ENCODE measurements at regions not wholly inside any gene's neighbourhood (a gene's known extent, or its start where the extent isn't known, plus 50 kb on each side); places are given as distances from the start of the nearest gene placed in this dataset.

DNA sequence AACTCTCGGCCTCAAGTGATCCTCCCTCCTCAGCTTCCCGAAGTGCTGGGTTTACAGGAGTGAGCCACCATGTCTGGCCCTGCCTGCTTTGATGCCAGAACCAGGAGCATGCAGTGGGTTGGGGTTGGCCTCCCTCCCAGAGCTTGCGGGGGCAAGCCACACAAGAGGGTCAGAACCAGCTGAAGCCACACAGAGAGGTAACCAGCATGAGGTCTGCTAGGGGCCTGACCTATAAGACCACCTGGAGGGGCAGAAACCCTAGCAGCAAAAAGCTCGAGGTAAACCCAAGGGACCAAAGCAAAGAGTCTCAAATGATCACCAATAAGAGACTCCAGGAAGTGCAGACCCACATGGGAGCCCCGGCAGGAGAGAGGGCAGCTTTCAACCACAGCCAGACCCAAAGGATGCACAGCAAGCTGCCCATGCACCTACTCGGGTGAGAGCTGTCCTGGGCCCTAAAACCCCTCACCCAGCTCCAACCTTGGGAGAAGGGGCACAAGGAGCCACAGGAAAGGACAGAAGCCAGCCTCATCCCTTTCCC lies 81.2 kb downstream of the TOMM20 start:
- TF ChIP-seq, protein P1, sequence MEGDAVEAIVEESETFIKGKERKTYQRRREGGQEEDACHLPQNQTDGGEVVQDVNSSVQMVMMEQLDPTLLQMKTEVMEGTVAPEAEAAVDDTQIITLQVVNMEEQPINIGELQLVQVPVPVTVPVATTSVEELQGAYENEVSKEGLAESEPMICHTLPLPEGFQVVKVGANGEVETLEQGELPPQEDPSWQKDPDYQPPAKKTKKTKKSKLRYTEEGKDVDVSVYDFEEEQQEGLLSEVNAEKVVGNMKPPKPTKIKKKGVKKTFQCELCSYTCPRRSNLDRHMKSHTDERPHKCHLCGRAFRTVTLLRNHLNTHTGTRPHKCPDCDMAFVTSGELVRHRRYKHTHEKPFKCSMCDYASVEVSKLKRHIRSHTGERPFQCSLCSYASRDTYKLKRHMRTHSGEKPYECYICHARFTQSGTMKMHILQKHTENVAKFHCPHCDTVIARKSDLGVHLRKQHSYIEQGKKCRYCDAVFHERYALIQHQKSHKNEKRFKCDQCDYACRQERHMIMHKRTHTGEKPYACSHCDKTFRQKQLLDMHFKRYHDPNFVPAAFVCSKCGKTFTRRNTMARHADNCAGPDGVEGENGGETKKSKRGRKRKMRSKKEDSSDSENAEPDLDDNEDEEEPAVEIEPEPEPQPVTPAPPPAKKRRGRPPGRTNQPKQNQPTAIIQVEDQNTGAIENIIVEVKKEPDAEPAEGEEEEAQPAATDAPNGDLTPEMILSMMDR (IDR thresholded peaks at IDR 0.05) = no peak
- TF ChIP-seq POLR2A (IDR thresholded peaks at IDR 0.05) = no peak
